BLaER1 treated with 17β-estradiol and CSF1 and Interleukin-3, amounts not matched to agents 10 nM and 100 nM (cell line): ENCODE measurements at regions not wholly inside any gene's neighbourhood (a gene's known extent, or its start where the extent isn't known, plus 50 kb on each side); places are given as distances from the start of the nearest gene placed in this dataset.

ENCODE experiments used
- H3K27ac ChIP-seq, 11 experiments: shearing (Covaris generic); formaldehyde crosslinking; 2 replicates each; pipeline ENCODE4 v1.8.1; 2022
- H3K27me3 ChIP-seq, 11 experiments: shearing (Covaris generic); formaldehyde crosslinking; 2 replicates each; pipeline ENCODE4 v1.8.1; 2022
- H3K36me3 ChIP-seq, 11 experiments: shearing (Covaris generic); formaldehyde crosslinking; 2 replicates each; pipeline ENCODE4 v1.8.1; 2022
- H3K4me1 ChIP-seq, 10 experiments: shearing (Covaris generic); formaldehyde crosslinking; 2 replicates each; pipeline ENCODE4 v1.8.1; 2022
- H3K4me2 ChIP-seq, 11 experiments: shearing (Covaris generic); formaldehyde crosslinking; 2 replicates each; pipeline ENCODE4 v1.8.1; 2022
- H3K4me3 ChIP-seq, 10 experiments: shearing (Covaris generic); formaldehyde crosslinking; 2 replicates each; pipeline ENCODE4 v1.8.1; 2022
- H3K9ac ChIP-seq, 11 experiments: shearing (Covaris generic); formaldehyde crosslinking; 2 replicates each; pipeline ENCODE4 v1.8.1; 2022
- H3K9me3 ChIP-seq, 11 experiments: shearing (Covaris generic); formaldehyde crosslinking; replicated peaks in 1 of 11; 2 replicates each; pipeline ENCODE4 v1.8.1; 2022
- H4K20me1 ChIP-seq, 11 experiments: shearing (Covaris generic); formaldehyde crosslinking; 2 replicates each; pipeline ENCODE4 v1.8.1; 2022
- Cebpa-rat ChIP-seq, 11 experiments: shearing (Covaris generic); IDR thresholded peaks; 2 replicates each; pipeline ENCODE4 v1.8.1; 2022

GRCh38 chr18:25445430-25445829 is 93.5 kb upstream of the ZNF521 start:
- peaks cover 0 to 10% (median 0%) of the 10 kb centered on the region in 11 experiments; a peak in 3 of 22 replicates for H3K9me3 ChIP-seq
- TF ChIP-seq Cebpa-rat (IDR thresholded peaks at IDR 0.05), result no peak
- H3K4me3 ChIP-seq, result no peak overlapping the region
- no peak overlapping the region for H3K4me2 ChIP-seq
- H3K4me1 ChIP-seq, result peaks cover 0 to 4% (median 0%) of the 10 kb centered on the region in 10 experiments; a peak in 3 of 20 replicates
- H3K27me3 ChIP-seq, result no peaks in the 10 kb centered on the region
- H3K27ac ChIP-seq, result no peak overlapping the region
- H3K36me3 ChIP-seq, result no peaks in the 10 kb centered on the region
- no peak overlapping the region for H3K9ac ChIP-seq
- no peaks in the 10 kb centered on the region for H4K20me1 ChIP-seq

DNA sequence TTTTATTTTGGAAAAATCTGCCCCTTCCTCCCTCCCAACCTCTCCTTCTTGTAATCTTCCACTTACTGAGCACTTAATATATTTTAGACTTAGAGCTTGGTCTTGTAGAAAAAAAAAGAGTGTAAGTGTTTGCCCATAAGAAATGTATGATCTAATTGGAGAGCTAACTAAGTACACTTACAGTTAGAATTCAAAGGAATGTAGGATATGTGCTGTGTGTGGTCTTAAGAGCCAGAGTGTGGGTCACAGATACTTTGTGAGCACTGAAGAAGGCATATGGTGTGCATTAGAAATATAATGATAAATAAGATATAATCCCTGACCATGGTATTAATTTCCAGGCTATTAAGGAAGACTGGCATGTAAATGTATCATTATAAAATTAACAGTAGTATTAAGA is 91.8 kb upstream of the ZNF521 start:
- Histone ChIP-seq H3K4me3 (no peak overlapping the region), H3K4me2 (no peak overlapping the region), H3K36me3 (no peaks in the 10 kb centered on the region), H3K4me1 (peaks cover 0 to 4% (median 0%) of the 10 kb centered on the region in 10 experiments; a peak in 3 of 20 replicates), H3K27me3 (no peaks in the 10 kb centered on the region), H3K9me3 (peaks cover 0 to 10% (median 0%) of the 10 kb centered on the region in 11 experiments; a peak in 3 of 22 replicates), H4K20me1 (no peaks in the 10 kb centered on the region), H3K9ac (no peak overlapping the region), H3K27ac (no peak overlapping the region)
- TF ChIP-seq Cebpa-rat (IDR thresholded peaks at IDR 0.05), result no peak

- no peak for TF ChIP-seq Cebpa-rat (IDR thresholded peaks at IDR 0.05)
- H3K9me3 ChIP-seq, result no peaks in the 10 kb centered on the region
- no peak overlapping the region for H3K4me3 ChIP-seq
- H3K36me3 ChIP-seq, result no peaks in the 10 kb centered on the region
- no peak overlapping the region for H3K9ac ChIP-seq
- no peak overlapping the region for H3K4me2 ChIP-seq
- no peak overlapping the region for H3K27ac ChIP-seq
- H3K4me1 ChIP-seq, result no peaks in the 10 kb centered on the region
- no peaks in the 10 kb centered on the region for H3K27me3 ChIP-seq
- H4K20me1 ChIP-seq, result no peaks in the 10 kb centered on the region
These were observed 83.3 kb upstream of the ZNF521 start for GRCh38 chr18:25435149-25435782.

- H3K4me2 ChIP-seq, result no peak overlapping the region
- no peaks in the 10 kb centered on the region for H3K9me3 ChIP-seq
- no peak overlapping the region for H3K9ac ChIP-seq
- no peak overlapping the region for H3K4me3 ChIP-seq
- H3K4me1 ChIP-seq, result no peaks in the 10 kb centered on the region
- H3K27ac ChIP-seq, result no peak overlapping the region
- no peaks in the 10 kb centered on the region for H3K36me3 ChIP-seq
- H4K20me1 ChIP-seq, result no peaks in the 10 kb centered on the region
- no peaks in the 10 kb centered on the region for H3K27me3 ChIP-seq
- TF ChIP-seq Cebpa-rat (IDR thresholded peaks at IDR 0.05), result no peak
These were observed 82.8 kb upstream of the ZNF521 start for GRCh38 chr18:25434745-25435144.

DNA sequence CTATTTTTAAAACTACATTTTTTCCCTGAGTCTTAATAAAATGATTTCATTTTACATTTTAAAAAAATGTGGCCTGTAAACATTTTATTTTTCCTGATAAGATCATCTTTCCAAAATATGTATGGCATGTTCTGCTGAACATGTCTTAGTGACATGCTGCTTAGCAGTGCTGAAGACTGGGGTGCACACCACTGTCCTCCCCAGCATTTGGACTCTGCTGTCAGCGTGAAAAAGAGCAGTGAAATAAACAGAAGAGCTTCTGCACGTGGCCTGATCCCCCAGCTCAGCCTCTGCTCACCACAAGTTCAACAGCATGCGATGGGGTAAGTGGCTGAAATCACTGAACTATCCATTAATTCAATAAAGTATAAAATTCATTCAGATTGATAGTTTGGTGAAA is 81.6 kb upstream of the ZNF521 start:
- no peak for TF ChIP-seq Cebpa-rat (IDR thresholded peaks at IDR 0.05)
- no peak overlapping the region for H3K9ac ChIP-seq

DNA sequence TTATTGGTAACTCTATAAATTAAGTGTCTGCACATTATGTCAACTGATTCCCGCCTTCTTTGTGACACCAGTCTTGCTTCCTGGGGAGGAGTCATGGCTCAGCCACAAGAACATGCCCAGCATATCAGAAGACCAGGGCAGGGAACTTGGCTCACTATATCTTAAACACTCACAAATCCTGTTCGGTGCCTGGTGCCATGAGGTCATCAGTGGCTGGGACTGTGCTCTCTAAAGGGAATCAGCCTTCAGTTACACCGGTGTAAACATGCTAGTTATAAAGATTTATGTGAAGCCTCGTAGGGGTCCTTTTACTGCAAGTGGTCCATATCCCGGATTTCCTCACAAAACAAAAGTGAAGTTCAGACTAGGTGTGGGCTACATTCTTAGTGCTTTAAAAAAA is 73.1 kb upstream of the ZNF521 start:
- no peaks in the 10 kb centered on the region for H3K36me3 ChIP-seq
- H3K27ac ChIP-seq, result no peak overlapping the region
- H3K4me2 ChIP-seq, result no peak overlapping the region
- no peak for TF ChIP-seq Cebpa-rat (IDR thresholded peaks at IDR 0.05)
- H3K9ac ChIP-seq, result no peak overlapping the region
- peaks cover 0 to 11% (median 8%) of the 10 kb centered on the region in 10 experiments; a peak in 14 of 20 replicates for H3K4me1 ChIP-seq
- no peaks in the 10 kb centered on the region for H4K20me1 ChIP-seq
- no peak overlapping the region for H3K4me3 ChIP-seq
- H3K27me3 ChIP-seq, result no peaks in the 10 kb centered on the region
- peaks cover 0 to 8% (median 0%) of the 10 kb centered on the region in 11 experiments; a peak in 5 of 22 replicates for H3K9me3 ChIP-seq

More for the DNA sequence above, 81.6 kb upstream of the ZNF521 start:
- H3K4me1 ChIP-seq, result no peaks in the 10 kb centered on the region
- H3K4me2 ChIP-seq, result no peak overlapping the region
- H4K20me1 ChIP-seq, result no peaks in the 10 kb centered on the region
- H3K27me3 ChIP-seq, result no peaks in the 10 kb centered on the region
- no peaks in the 10 kb centered on the region for H3K36me3 ChIP-seq
- no peaks in the 10 kb centered on the region for H3K9me3 ChIP-seq
- H3K27ac ChIP-seq, result no peak overlapping the region
- H3K4me3 ChIP-seq, result no peak overlapping the region

- Histone ChIP-seq H3K27ac (no peak overlapping the region), H3K4me1 (peaks cover 0 to 23% (median 14%) of the 10 kb centered on the region in 10 experiments; a peak in 14 of 20 replicates), H4K20me1 (no peaks in the 10 kb centered on the region), H3K9ac (no peak overlapping the region), H3K4me3 (no peak overlapping the region), H3K4me2 (no peak overlapping the region), H3K9me3 (peaks cover 0 to 8% (median 0%) of the 10 kb centered on the region in 11 experiments; a peak in 5 of 22 replicates), H3K27me3 (no peaks in the 10 kb centered on the region), H3K36me3 (no peaks in the 10 kb centered on the region)
- no peak for TF ChIP-seq Cebpa-rat (IDR thresholded peaks at IDR 0.05)
These were observed 71.8 kb upstream of the ZNF521 start for GRCh38 chr18:25423760-25424159.

- Histone ChIP-seq H3K27ac (no peak overlapping the region), H3K9me3 (peaks cover 0 to 8% (median 0%) of the 10 kb centered on the region in 11 experiments; a peak in 5 of 22 replicates), H4K20me1 (no peaks in the 10 kb centered on the region), H3K4me2 (no peak overlapping the region), H3K9ac (no peak overlapping the region), H3K4me1 (peaks cover 0 to 28% (median 14%) of the 10 kb centered on the region in 10 experiments; a peak in 14 of 20 replicates), H3K4me3 (no peak overlapping the region), H3K36me3 (no peaks in the 10 kb centered on the region), H3K27me3 (no peaks in the 10 kb centered on the region)
- no peak for TF ChIP-seq Cebpa-rat (IDR thresholded peaks at IDR 0.05)
These were observed 71.3 kb upstream of the ZNF521 start for GRCh38 chr18:25423267-25423666.

GRCh38 chr18:25422230-25422629 is 70.3 kb upstream of the ZNF521 start:
- Histone ChIP-seq H4K20me1 (no peaks in the 10 kb centered on the region), H3K4me3 (no peak overlapping the region), H3K27ac (no peak overlapping the region), H3K4me2 (no peak overlapping the region), H3K36me3 (no peaks in the 10 kb centered on the region), H3K27me3 (no peaks in the 10 kb centered on the region), H3K9ac (no peak overlapping the region), H3K4me1 (peaks cover 0 to 28% (median 14%) of the 10 kb centered on the region in 10 experiments; a peak in 14 of 20 replicates), H3K9me3 (peaks cover 0 to 6% (median 0%) of the 10 kb centered on the region in 11 experiments; a peak in 5 of 22 replicates)
- no peak for TF ChIP-seq Cebpa-rat (IDR thresholded peaks at IDR 0.05)
